ENCODE measurements at regions not wholly inside any gene's neighbourhood (a gene's known extent, or its start where the extent isn't known, plus 50 kb on each side); places are given as distances from the start of the nearest gene placed in this dataset.

DNA sequence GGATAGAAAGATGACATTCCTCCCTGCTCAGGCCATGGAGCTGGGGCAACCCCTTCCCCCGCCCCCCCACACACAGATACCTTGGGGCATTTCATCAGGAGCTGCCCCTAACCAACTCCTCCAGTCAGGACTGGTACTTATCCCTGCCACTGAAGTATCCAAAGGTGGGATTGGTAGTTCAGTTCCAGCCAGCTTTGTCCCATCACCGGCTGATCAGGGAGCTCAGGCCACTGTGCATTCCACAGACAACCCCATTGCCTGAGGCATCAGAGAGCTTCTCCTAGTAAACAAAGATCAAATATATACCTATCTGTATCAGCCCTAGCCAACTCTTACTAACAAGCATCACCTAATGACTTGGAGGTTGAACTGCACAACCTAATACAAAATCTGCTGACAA is 218.2 kb upstream of the FMR1 start:
- no peak for DNase-seq
- Histone ChIP-seq H3K36me3 (no peaks in the 10 kb centered on the region), H3K4me3 (ENCODE audit: low read depth, low read length) (no peak overlapping the region), H3K9me3 (ENCODE audit: severe bottlenecking) (no peaks in the 10 kb centered on the region), H3K27me3 (ENCODE audit: insufficient read depth, low read depth, severe bottlenecking) (no peaks in the 10 kb centered on the region), H3K27ac (no peak overlapping the region)
- TF ChIP-seq, protein P1, sequence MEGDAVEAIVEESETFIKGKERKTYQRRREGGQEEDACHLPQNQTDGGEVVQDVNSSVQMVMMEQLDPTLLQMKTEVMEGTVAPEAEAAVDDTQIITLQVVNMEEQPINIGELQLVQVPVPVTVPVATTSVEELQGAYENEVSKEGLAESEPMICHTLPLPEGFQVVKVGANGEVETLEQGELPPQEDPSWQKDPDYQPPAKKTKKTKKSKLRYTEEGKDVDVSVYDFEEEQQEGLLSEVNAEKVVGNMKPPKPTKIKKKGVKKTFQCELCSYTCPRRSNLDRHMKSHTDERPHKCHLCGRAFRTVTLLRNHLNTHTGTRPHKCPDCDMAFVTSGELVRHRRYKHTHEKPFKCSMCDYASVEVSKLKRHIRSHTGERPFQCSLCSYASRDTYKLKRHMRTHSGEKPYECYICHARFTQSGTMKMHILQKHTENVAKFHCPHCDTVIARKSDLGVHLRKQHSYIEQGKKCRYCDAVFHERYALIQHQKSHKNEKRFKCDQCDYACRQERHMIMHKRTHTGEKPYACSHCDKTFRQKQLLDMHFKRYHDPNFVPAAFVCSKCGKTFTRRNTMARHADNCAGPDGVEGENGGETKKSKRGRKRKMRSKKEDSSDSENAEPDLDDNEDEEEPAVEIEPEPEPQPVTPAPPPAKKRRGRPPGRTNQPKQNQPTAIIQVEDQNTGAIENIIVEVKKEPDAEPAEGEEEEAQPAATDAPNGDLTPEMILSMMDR (IDR thresholded peaks at IDR 0.05; ENCODE audit: low read depth, low read length) = no peak

DNA sequence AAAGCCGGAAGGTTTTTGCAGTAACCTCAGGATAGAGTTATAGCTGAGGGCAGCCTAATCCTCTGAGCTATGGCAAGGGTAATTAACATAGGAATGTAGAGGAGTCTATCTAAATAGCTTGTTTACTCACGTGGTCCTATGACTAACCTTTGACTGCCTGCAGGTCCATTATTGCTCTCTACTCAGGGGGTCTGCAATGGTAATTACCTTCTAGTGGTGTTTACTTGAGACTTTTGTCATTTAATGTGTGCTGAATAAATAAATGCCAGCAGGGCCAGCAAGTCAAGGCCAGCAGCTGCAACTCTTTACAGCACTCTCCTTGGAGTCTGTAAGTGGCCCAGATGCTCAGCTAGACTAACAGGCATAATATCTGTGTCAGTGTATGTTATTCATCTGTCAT is 212.7 kb upstream of the FMR1 start:
- TF ChIP-seq, protein P1 (IDR thresholded peaks at IDR 0.05; ENCODE audit: low read depth, low read length) = no peak
- H3K27me3 ChIP-seq (ENCODE audit: insufficient read depth, low read depth, severe bottlenecking) = peaks cover 8% of the 10 kb centered on the region
- no peaks in the 10 kb centered on the region for H3K9me3 ChIP-seq (ENCODE audit: severe bottlenecking)
- DNase-seq = no peak
- H3K27ac ChIP-seq = no peak overlapping the region
- H3K4me3 ChIP-seq (ENCODE audit: low read depth, low read length) = no peak overlapping the region
- no peaks in the 10 kb centered on the region for H3K36me3 ChIP-seq

DNA sequence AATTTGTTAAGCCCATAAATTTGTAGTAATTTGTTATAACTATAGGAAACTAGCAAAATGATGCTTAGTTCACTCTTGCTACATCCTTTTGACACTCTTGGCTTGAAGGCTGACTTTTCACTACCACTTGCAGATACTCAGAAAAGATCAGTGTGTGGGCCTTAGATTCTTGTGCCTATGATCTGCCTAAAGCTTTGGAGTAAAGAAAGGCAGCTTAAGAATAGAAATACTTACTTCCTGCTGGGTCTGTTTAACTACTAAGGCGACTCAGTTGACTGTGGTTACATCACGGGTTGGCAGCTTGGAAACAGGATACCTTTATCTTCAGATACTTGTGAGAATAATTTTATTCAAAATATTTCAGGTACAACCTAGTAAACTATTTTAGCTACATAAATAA is 201.4 kb upstream of the FMR1 start:
- H3K36me3 ChIP-seq = no peaks in the 10 kb centered on the region
- no peak overlapping the region for H3K4me3 ChIP-seq (ENCODE audit: low read depth, low read length)
- H3K27me3 ChIP-seq (ENCODE audit: insufficient read depth, low read depth, severe bottlenecking) = peaks cover 6% of the 10 kb centered on the region
- no peaks in the 10 kb centered on the region for H3K9me3 ChIP-seq (ENCODE audit: severe bottlenecking)
- H3K27ac ChIP-seq = no peak overlapping the region
- no peak for DNase-seq
- TF ChIP-seq, protein P1 (IDR thresholded peaks at IDR 0.05; ENCODE audit: low read depth, low read length) = no peak

DNA sequence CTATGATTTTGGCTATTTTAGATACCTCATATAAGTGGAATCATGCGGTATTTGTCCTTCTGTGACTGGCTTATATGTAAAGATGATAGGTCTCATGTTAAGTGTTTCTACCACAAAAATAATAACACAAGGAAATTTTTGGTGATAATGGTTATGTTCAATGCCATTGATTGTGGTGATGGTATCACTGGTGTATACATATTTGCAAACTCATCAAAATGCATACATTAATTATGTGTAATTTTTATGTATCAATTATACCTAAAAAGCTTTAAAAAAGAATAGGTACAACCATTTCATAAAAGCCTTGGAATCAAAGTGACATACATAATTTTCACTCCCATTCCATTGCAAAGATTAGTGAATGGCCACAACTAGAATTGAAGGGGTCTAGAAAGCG is 178.3 kb upstream of the FMR1 start:
- Histone ChIP-seq H3K9me3 (ENCODE audit: severe bottlenecking) (no peaks in the 10 kb centered on the region), H3K36me3 (no peaks in the 10 kb centered on the region), H3K27ac (no peak overlapping the region), H3K4me3 (ENCODE audit: low read depth, low read length) (no peak overlapping the region), H3K27me3 (ENCODE audit: insufficient read depth, low read depth, severe bottlenecking) (peaks cover 13% of the 10 kb centered on the region)
- no peak for DNase-seq
- TF ChIP-seq, protein P1 (IDR thresholded peaks at IDR 0.05; ENCODE audit: low read depth, low read length) = no peak

DNA sequence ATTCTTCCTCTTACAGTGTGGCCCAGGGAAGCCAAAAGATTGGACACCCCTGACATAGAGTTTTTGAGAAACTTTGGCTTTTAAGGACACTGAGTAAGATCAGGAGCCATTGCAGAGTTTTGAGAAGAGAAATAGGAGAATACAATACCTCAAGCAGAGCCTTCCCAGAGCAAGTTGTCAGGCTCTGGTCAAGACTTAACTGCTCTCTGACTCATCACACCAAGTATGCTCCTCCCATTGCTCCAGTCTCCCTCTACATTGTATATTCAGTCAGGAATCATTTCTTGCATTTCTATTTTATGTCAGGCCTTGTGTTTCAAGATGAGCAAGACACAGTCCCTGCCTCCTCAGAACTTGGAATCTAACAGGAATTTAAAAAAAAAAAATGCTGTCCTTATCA is 176.4 kb upstream of the FMR1 start:
- Histone ChIP-seq H3K36me3 (no peaks in the 10 kb centered on the region), H3K9me3 (ENCODE audit: severe bottlenecking) (no peaks in the 10 kb centered on the region), H3K4me3 (ENCODE audit: low read depth, low read length) (no peak overlapping the region), H3K27ac (no peak overlapping the region), H3K27me3 (ENCODE audit: insufficient read depth, low read depth, severe bottlenecking) (peaks cover 17% of the 10 kb centered on the region)
- no peak for DNase-seq
- TF ChIP-seq, protein P1 (IDR thresholded peaks at IDR 0.05; ENCODE audit: low read depth, low read length) = no peak

DNA sequence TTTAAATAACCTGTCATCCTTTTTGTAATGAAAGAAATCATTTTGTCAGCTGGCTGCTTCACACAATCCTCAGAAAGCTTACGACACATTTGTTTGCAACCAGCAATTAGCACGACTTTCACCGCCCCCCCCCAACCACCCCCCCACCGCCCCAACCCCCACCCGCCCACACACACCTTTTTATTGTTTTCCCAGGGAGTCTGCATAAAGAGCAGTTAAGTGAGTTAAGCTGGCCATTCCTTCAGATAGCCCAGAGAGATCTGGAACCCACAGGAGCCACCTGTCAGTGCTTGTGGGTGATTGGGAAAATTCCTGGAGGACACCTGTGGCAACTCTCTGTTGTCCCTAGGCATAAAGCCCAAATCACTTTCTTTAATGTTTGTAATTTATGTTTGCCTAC is 175.7 kb upstream of the FMR1 start:
- TF ChIP-seq, protein P1 (IDR thresholded peaks at IDR 0.05; ENCODE audit: low read depth, low read length) = no peak

More for the DNA sequence above, 175.7 kb upstream of the FMR1 start:
- no peaks in the 10 kb centered on the region for H3K9me3 ChIP-seq (ENCODE audit: severe bottlenecking)
- H3K4me3 ChIP-seq (ENCODE audit: low read depth, low read length) = no peak overlapping the region
- H3K27ac ChIP-seq = no peak overlapping the region
- no peaks in the 10 kb centered on the region for H3K36me3 ChIP-seq
- no peak for DNase-seq
- H3K27me3 ChIP-seq (ENCODE audit: insufficient read depth, low read depth, severe bottlenecking) = peaks cover 17% of the 10 kb centered on the region
